Mesendoderm (in vitro differentiated cells): ENCODE measurements at regions not wholly inside any gene's neighbourhood (a gene's known extent, or its start where the extent isn't known, plus 50 kb on each side); places are given as distances from the start of the nearest gene placed in this dataset.

Experiments used
- DNase-seq: peaks from one replicate; pipeline ENCODE4 v3.0.0; 2013
- H2AK5ac ChIP-seq: 2 replicates; pipeline ENCODE4 v1.6.1; 2013; ENCODE audit warnings: low read length, inconsistent platforms
- H2BK120ac ChIP-seq: 2 replicates; pipeline ENCODE4 v1.6.1; 2013; ENCODE audit warnings: low read depth, mild to moderate bottlenecking, low read length, moderate library complexity, mixed read lengths
- H2BK15ac ChIP-seq: replicated peaks from 2 replicates; pipeline ENCODE4 v1.6.1; 2013; ENCODE audit warnings: low read depth, mild to moderate bottlenecking, moderate library complexity
- H2BK5ac ChIP-seq: 2 replicates; pipeline ENCODE4 v1.6.1; 2013; ENCODE audit warnings: low read length, inconsistent platforms
- H3K18ac ChIP-seq: 2 replicates; pipeline ENCODE4 v1.6.1; 2013; ENCODE audit warnings: mild to moderate bottlenecking, low read length, mixed read lengths
- H3K23ac ChIP-seq: one replicate; pipeline ENCODE4 v1.6.1; 2013; ENCODE audit warnings: low read length
- H3K27ac ChIP-seq: 2 replicates; pipeline ENCODE4 v1.5.1; 2013; ENCODE audit warnings: low read depth, mild to moderate bottlenecking, inconsistent platforms, low read length, moderate library complexity
- H3K27me3 ChIP-seq: 2 replicates; pipeline ENCODE4 v1.6.1; 2013; ENCODE audit warnings: low read length, control low read depth, mild to moderate bottlenecking, inconsistent platforms; ENCODE audit not compliant: insufficient read depth, poor library complexity
- H3K36me3 ChIP-seq: 2 replicates; pipeline ENCODE4 v1.6.1; 2013; ENCODE audit warnings: low read length, inconsistent platforms; ENCODE audit not compliant: control insufficient read depth, insufficient read depth
- H3K4ac ChIP-seq: one replicate; pipeline ENCODE4 v1.6.1; 2013; ENCODE audit warnings: low read depth, mild to moderate bottlenecking, low read length, moderate library complexity
- H3K4me1 ChIP-seq: 2 replicates; pipeline ENCODE4 v1.6.1; 2013; ENCODE audit warnings: low read depth, low read length, inconsistent platforms; ENCODE audit not compliant: control insufficient read depth
- H3K4me2 ChIP-seq: 2 replicates; pipeline ENCODE4 v1.6.1; 2013; ENCODE audit warnings: low read length
- H3K4me3 ChIP-seq: 2 replicates; pipeline ENCODE4 v1.5.1; 2013; ENCODE audit warnings: mild to moderate bottlenecking, low read length
- H3K56ac ChIP-seq: one replicate; pipeline ENCODE4 v1.6.1; 2013; ENCODE audit warnings: low read length
- H3K79me1 ChIP-seq: 2 replicates; pipeline ENCODE4 v1.6.1; 2013; ENCODE audit warnings: low read length, inconsistent platforms
- H3K79me2 ChIP-seq: 2 replicates; pipeline ENCODE4 v1.6.1; 2013; ENCODE audit warnings: mild to moderate bottlenecking, low read length; ENCODE audit not compliant: control insufficient read depth, insufficient read depth
- H3K9ac ChIP-seq: 2 replicates; pipeline ENCODE4 v1.6.1; 2013; ENCODE audit warnings: low read length, inconsistent platforms
- H4K5ac ChIP-seq: one replicate; pipeline ENCODE4 v1.6.1; 2013; ENCODE audit warnings: low read length
- H4K8ac ChIP-seq: one replicate; pipeline ENCODE4 v1.6.1; 2013; ENCODE audit warnings: low read depth, mild to moderate bottlenecking, control low read depth, low read length, moderate library complexity
- WGBS: extraction: QIAGEN DNeasy Blood & Tissue Kit; methylation state at CpG from one replicate; pipeline ENCODE4 v1.1.7; 2013; ENCODE audit warnings: low lambda C conversion rate, missing lambda C conversion rate; ENCODE audit not compliant: insufficient coverage; ENCODE audit errors: extremely low coverage; 5-methylcytosine and 5-hydroxymethylcytosine counted together

DNA sequence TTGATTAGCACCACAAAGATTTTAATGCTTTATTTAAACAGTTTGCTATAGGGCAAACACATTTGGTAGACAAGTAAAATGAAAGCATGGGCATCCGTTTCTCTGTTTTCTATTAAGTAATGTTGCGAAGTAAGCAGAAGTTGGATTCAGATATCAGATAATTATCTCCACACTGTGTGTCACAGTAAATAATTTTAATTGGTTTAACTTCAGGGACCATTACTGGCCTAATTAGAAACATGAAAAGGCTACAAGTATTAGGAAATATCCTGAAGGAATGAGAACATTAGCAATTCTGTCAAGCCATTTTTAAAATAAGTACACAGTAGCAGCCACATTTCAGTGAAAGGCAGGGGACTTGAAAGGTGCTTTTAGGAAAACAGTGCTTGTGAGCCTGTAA lies 975.4 kb downstream of the NR2F1-AS1 start:
- no peaks in the 10 kb centered on the region for H3K36me3 ChIP-seq
- H3K56ac ChIP-seq = no peak overlapping the region
- H4K5ac ChIP-seq = no peak overlapping the region
- H2AK5ac ChIP-seq = no peak overlapping the region
- H3K4ac ChIP-seq = no peak overlapping the region
- no peak overlapping the region for H3K9ac ChIP-seq
- WGBS = no CpG with 5 or more reads among the region's 2 CpGs
- H3K27me3 ChIP-seq = no peaks in the 10 kb centered on the region
- no peak overlapping the region for H3K27ac ChIP-seq
- no peak overlapping the region for H2BK15ac ChIP-seq
- no peak overlapping the region for H3K4me2 ChIP-seq
- H3K79me1 ChIP-seq = no peaks in the 10 kb centered on the region
- no peak overlapping the region for H3K23ac ChIP-seq
- no peak for DNase-seq
- H3K4me3 ChIP-seq = no peak overlapping the region
- H4K8ac ChIP-seq = no peak overlapping the region
- H3K18ac ChIP-seq = no peak overlapping the region
- H2BK120ac ChIP-seq = no peak overlapping the region
- H3K79me2 ChIP-seq = no peaks in the 10 kb centered on the region
- peaks cover 2% of the 10 kb centered on the region for H3K4me1 ChIP-seq
- no peak overlapping the region for H2BK5ac ChIP-seq

GRCh38 chr5:92599217-92599810 lies 981.7 kb downstream of the NR2F1-AS1 start:
- no CpG with 5 or more reads among the region's 1 CpG for WGBS
- no peaks in the 10 kb centered on the region for H3K79me2 ChIP-seq

DNA sequence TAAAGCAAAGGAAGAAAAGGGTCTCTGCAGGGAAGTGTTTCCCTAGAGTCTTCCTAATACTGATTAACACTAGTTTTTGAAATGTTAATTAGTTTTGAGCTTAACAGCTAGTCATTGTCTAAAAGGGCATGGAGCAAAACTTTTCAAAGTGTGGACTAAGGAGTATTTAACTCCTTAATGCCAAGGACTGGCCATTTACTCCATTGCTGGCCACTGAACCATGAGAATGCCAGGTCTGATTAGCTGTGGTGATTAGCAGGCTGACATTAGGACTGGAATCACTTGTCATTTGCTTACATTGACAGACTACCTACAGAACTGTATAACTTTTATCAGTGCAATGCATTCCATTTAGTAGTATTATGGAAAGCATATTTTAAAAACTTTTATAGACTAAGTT lies 987.0 kb downstream of the NR2F1-AS1 start:
- Histone ChIP-seq H3K36me3 (no peaks in the 10 kb centered on the region), H3K56ac (no peak overlapping the region), H2BK120ac (no peak overlapping the region), H3K79me2 (no peaks in the 10 kb centered on the region), H4K5ac (no peak overlapping the region), H3K27me3 (no peaks in the 10 kb centered on the region), H4K8ac (no peak overlapping the region), H2BK15ac (no peak overlapping the region), H3K4me3 (no peak overlapping the region), H3K4me1 (no peaks in the 10 kb centered on the region), H3K79me1 (no peaks in the 10 kb centered on the region), H3K9ac (no peak overlapping the region), H3K27ac (no peak overlapping the region), H2BK5ac (no peak overlapping the region), H3K4me2 (no peak overlapping the region), H3K18ac (no peak overlapping the region), H3K23ac (no peak overlapping the region), H2AK5ac (no peak overlapping the region), H3K4ac (no peak overlapping the region)
- no peak for DNase-seq

More at GRCh38 chr5:92599217-92599810, 981.7 kb downstream of the NR2F1-AS1 start:
- Histone ChIP-seq H3K27ac (no peak overlapping the region), H3K56ac (no peak overlapping the region), H3K36me3 (no peaks in the 10 kb centered on the region), H2BK15ac (no peak overlapping the region), H2BK5ac (no peak overlapping the region), H2AK5ac (no peak overlapping the region), H3K4ac (no peak overlapping the region), H2BK120ac (no peak overlapping the region), H3K23ac (no peak overlapping the region), H3K9ac (no peak overlapping the region), H3K18ac (no peak overlapping the region), H3K4me2 (no peak overlapping the region), H3K4me1 (no peaks in the 10 kb centered on the region), H3K4me3 (no peak overlapping the region), H3K79me1 (no peaks in the 10 kb centered on the region), H4K5ac (no peak overlapping the region), H4K8ac (no peak overlapping the region), H3K27me3 (no peaks in the 10 kb centered on the region)
- DNase-seq = no peak

DNA sequence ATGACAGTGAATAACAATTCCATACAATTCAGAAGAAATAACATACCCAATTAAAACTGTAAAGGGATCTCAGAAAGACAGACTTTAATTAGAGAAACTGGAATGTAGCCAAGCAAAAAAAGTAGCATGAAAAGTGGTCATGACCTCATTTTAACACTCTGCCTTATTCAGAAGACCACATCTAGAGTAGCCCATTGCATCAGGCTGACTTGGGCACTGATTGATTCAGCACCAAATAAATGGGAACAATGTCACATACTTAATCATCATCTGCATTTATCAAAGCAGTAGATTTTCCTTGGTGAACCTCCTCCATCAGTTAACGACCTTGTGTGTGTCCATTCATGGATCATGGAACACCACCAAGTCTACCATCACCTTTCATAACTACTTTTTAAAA lies 992.1 kb downstream of the NR2F1-AS1 start:
- H3K27ac ChIP-seq = no peak overlapping the region
- H3K4me2 ChIP-seq = no peak overlapping the region
- H3K18ac ChIP-seq = no peak overlapping the region
- H3K27me3 ChIP-seq = no peaks in the 10 kb centered on the region
- H3K4ac ChIP-seq = no peak overlapping the region
- H2BK5ac ChIP-seq = no peak overlapping the region
- H3K56ac ChIP-seq = no peak overlapping the region
- no peak overlapping the region for H2BK120ac ChIP-seq
- no peak overlapping the region for H4K5ac ChIP-seq
- H2BK15ac ChIP-seq = no peak overlapping the region
- H3K4me3 ChIP-seq = no peak overlapping the region
- WGBS = no CpG with 5 or more reads among the region's 1 CpG
- H2AK5ac ChIP-seq = no peak overlapping the region
- H3K9ac ChIP-seq = no peak overlapping the region
- no peak for DNase-seq
- no peaks in the 10 kb centered on the region for H3K36me3 ChIP-seq
- no peaks in the 10 kb centered on the region for H3K4me1 ChIP-seq
- H3K79me2 ChIP-seq = no peaks in the 10 kb centered on the region
- no peak overlapping the region for H4K8ac ChIP-seq
- no peaks in the 10 kb centered on the region for H3K79me1 ChIP-seq
- H3K23ac ChIP-seq = no peak overlapping the region

DNA sequence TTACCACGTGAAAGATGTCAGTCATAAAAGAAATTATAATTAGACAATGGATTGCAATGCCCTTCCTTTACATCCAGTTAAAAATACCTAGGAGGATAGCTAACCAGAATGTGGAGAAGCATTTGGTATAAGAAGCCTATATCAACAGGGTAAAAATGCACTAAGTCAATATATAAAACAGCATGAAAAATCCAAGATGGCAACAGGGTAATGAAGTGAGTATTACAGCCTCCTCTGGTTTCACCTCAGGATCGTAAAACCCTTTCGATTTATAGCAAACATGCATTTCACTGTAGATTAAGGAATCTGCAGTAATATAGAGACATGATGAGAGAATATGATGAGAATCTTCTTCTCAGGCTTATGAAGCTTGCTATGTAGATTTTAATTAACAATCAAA lies 999.3 kb downstream of the NR2F1-AS1 start:
- WGBS = no CpG with 5 or more reads among the region's 3 CpGs
- no peaks in the 10 kb centered on the region for H3K4me1 ChIP-seq
- no peak overlapping the region for H3K9ac ChIP-seq
- no peak overlapping the region for H4K8ac ChIP-seq
- H3K56ac ChIP-seq = no peak overlapping the region
- no peak overlapping the region for H3K4me2 ChIP-seq
- no peak overlapping the region for H2BK120ac ChIP-seq
- no peak overlapping the region for H3K23ac ChIP-seq
- H3K36me3 ChIP-seq = no peaks in the 10 kb centered on the region
- no peak overlapping the region for H3K4ac ChIP-seq
- no peaks in the 10 kb centered on the region for H3K79me1 ChIP-seq
- H2BK15ac ChIP-seq = no peak overlapping the region
- H2BK5ac ChIP-seq = no peak overlapping the region
- H3K27me3 ChIP-seq = no peaks in the 10 kb centered on the region
- H3K27ac ChIP-seq = no peak overlapping the region
- H3K18ac ChIP-seq = no peak overlapping the region
- DNase-seq = no peak
- H3K4me3 ChIP-seq = no peak overlapping the region
- H3K79me2 ChIP-seq = no peaks in the 10 kb centered on the region
- no peak overlapping the region for H4K5ac ChIP-seq
- no peak overlapping the region for H2AK5ac ChIP-seq

GRCh38 chr5:92581249-92581648 lies 999.8 kb downstream of the NR2F1-AS1 start:
- Histone ChIP-seq H2BK5ac (no peak overlapping the region), H3K9ac (no peak overlapping the region), H3K79me1 (no peaks in the 10 kb centered on the region), H3K4me1 (no peaks in the 10 kb centered on the region), H3K27ac (no peak overlapping the region), H3K18ac (no peak overlapping the region), H3K4me2 (no peak overlapping the region), H3K79me2 (no peaks in the 10 kb centered on the region), H2BK120ac (no peak overlapping the region), H3K23ac (no peak overlapping the region), H3K4ac (no peak overlapping the region), H4K8ac (no peak overlapping the region), H2BK15ac (no peak overlapping the region), H3K27me3 (no peaks in the 10 kb centered on the region), H2AK5ac (no peak overlapping the region), H3K36me3 (no peaks in the 10 kb centered on the region), H4K5ac (no peak overlapping the region), H3K56ac (no peak overlapping the region), H3K4me3 (no peak overlapping the region)
- DNase-seq = no peak
